Endothelial cell of umbilical vein (primary cell): ENCODE measurements at regions not wholly inside any gene's neighbourhood (a gene's known extent, or its start where the extent isn't known, plus 50 kb on each side); places are given as distances from the start of the nearest gene placed in this dataset.

Experiments
- BruUV-seq: library from RNA; stranded (reverse); fragments of 400-500 nt; replicated peaks from 2 replicates; lab custom pipeline; 2021; lab: Mats Ljungman, UMichigan
- CTCF ChIA-PET: fragments of 300-600, 350-600 bp; sonication (Branson Sonifier 250); formaldehyde crosslinking; loops from one replicate; lab custom pipeline; 2021; ENCODE audit warnings: antibody characterized with exemption, inconsistent platforms; lab: Charles Lee
- POLR2A ChIA-PET: fragments of 300-600, 350-600 bp; sonication (Branson Sonifier 250); formaldehyde crosslinking; loops from one replicate; lab custom pipeline; 2021; ENCODE audit warnings: antibody characterized with exemption, inconsistent platforms; lab: Charles Lee
- DNase-seq: peaks from one replicate; pipeline ENCODE4 v3.0.0-alpha.2; 2011; ENCODE audit warnings: low read depth, low spot score
- FAIRE-seq: peaks from 2 replicates; lab custom pipeline; 2011; peaks lifted over from hg19 to GRCh38; lab: Jason Lieb, UNC
- H2AFZ ChIP-seq: 2 replicates; pipeline ENCODE4 v1.6.0; 2012; ENCODE audit warnings: low read depth, low read length, control low read depth, inconsistent platforms
- H3K27ac ChIP-seq: 2 replicates; pipeline ENCODE4 v1.5.1; 2011; ENCODE audit warnings: low read depth, mild to moderate bottlenecking, control low read depth, low read length, moderate library complexity; ENCODE audit not compliant: insufficient read depth
- H3K27me3 ChIP-seq, 2 experiments: 2 replicates each; pipeline versions ENCODE4 v1.6.0 to v1.6.1; 2011; ENCODE audit warnings: low read length in 2 of 2, mixed read lengths in 1 of 2; ENCODE audit not compliant: control insufficient read depth in 2 of 2, insufficient read depth in 2 of 2
- H3K36me3 ChIP-seq, 2 experiments: 2 replicates in 1 of 2; 3 replicates in 1 of 2; pipeline ENCODE4 v1.5.1; 2011; ENCODE audit warnings: low read length in 2 of 2, mild to moderate bottlenecking in 1 of 2, moderate library complexity in 1 of 2; ENCODE audit not compliant: control insufficient read depth in 2 of 2, insufficient read depth in 2 of 2; ENCODE audit errors: extremely low read depth in 1 of 2
- H3K4me1 ChIP-seq: 3 replicates; pipeline ENCODE4 v1.5.1; 2011; ENCODE audit warnings: mild to moderate bottlenecking, low read length; ENCODE audit not compliant: control insufficient read depth, insufficient read depth; ENCODE audit errors: extremely low read depth
- H3K4me2 ChIP-seq: 2 replicates; pipeline ENCODE4 v1.6.1; 2011; ENCODE audit warnings: low read length, control low read depth, mixed read lengths; ENCODE audit not compliant: insufficient read depth
- H3K4me3 ChIP-seq, 3 experiments: fragments of 200-600 bp in 1 of 3; sonication (generic), shearing (Covaris generic) in 1 of 3; replicated peaks in 1 of 3; 2 replicates each; pipeline ENCODE4 v1.5.1; 2011 to 2016; ENCODE audit warnings: control low read depth in 3 of 3, low read length in 3 of 3, mild to moderate bottlenecking in 2 of 3, inconsistent platforms in 1 of 3, low read depth in 1 of 3, moderate library complexity in 1 of 3; ENCODE audit not compliant: insufficient read depth in 1 of 3
- H3K79me2 ChIP-seq: 2 replicates; pipeline ENCODE4 v1.6.0; 2012; ENCODE audit warnings: low read length, inconsistent platforms; ENCODE audit not compliant: control insufficient read depth, insufficient read depth
- H3K9ac ChIP-seq: replicated peaks from 2 replicates; pipeline ENCODE3; 2011; ENCODE audit warnings: low read length, control low read depth; ENCODE audit not compliant: insufficient read depth; ENCODE audit errors: extremely low read depth
- H3K9me1 ChIP-seq: replicated peaks from 3 replicates; pipeline ENCODE4 v1.6.0; 2011; ENCODE audit warnings: mild to moderate bottlenecking, low read length; ENCODE audit not compliant: control insufficient read depth, insufficient read depth; ENCODE audit errors: extremely low read depth
- H3K9me3 ChIP-seq: replicated peaks from 2 replicates; pipeline ENCODE4 v1.5.1; 2012; ENCODE audit warnings: low read length, inconsistent platforms; ENCODE audit not compliant: control insufficient read depth, insufficient read depth
- H4K20me1 ChIP-seq: replicated peaks from 2 replicates; pipeline ENCODE3; 2011; ENCODE audit warnings: mild to moderate bottlenecking, low read length; ENCODE audit not compliant: control insufficient read depth, insufficient read depth; ENCODE audit errors: extremely low read depth
- CTCF ChIP-seq, 2 donors: IDR thresholded peaks; 1 replicate in 1 of 2; 2 replicates in 1 of 2; pipeline ENCODE4 v1.5.1; 2011; ENCODE audit warnings: low read length in 2 of 2, mild to moderate bottlenecking in 2 of 2, moderate library complexity in 2 of 2, control low read depth in 1 of 2, inconsistent platforms in 1 of 2, low read depth in 1 of 2; ENCODE audit not compliant: insufficient read depth in 1 of 2; ENCODE audit errors: extremely low read depth in 1 of 2
- EZH2 ChIP-seq: IDR thresholded peaks from 2 replicates; pipeline ENCODE4 v1.6.1; 2012; ENCODE audit warnings: borderline replicate concordance, low read depth, mild to moderate bottlenecking, moderate library complexity, low read length, inconsistent platforms; ENCODE audit not compliant: severe bottlenecking
- FOS ChIP-seq: IDR thresholded peaks from 2 replicates; pipeline ENCODE4 v1.6.1; 2011; ENCODE audit warnings: mild to moderate bottlenecking, low read length, moderate library complexity, borderline replicate concordance; ENCODE audit not compliant: insufficient read depth
- GATA2 ChIP-seq: IDR thresholded peaks from 2 replicates; pipeline ENCODE4 v1.7.0; 2011; ENCODE audit warnings: low read depth, mild to moderate bottlenecking, moderate library complexity, mixed read lengths, low read length; ENCODE audit not compliant: insufficient read length, insufficient read depth
- JUN ChIP-seq: IDR thresholded peaks from 2 replicates; pipeline ENCODE4 v1.6.1; 2011; ENCODE audit warnings: borderline replicate concordance, low read depth; ENCODE audit not compliant: insufficient read length, insufficient read depth
- MAX ChIP-seq: IDR thresholded peaks from 2 replicates; pipeline ENCODE4 v1.6.1; 2011; ENCODE audit not compliant: insufficient read depth, insufficient read length
- MYC ChIP-seq: IDR thresholded peaks from one replicate; pipeline ENCODE4 v1.6.1; 2011; ENCODE audit warnings: mild to moderate bottlenecking, low read depth, low read length
- POLR2A ChIP-seq: IDR thresholded peaks from 2 replicates; pipeline ENCODE4 v1.6.1; 2012; ENCODE audit warnings: low read depth, mild to moderate bottlenecking, control low read depth, low read length
- POLR2AphosphoS5 ChIP-seq: IDR thresholded peaks from 2 replicates; pipeline ENCODE4 v1.6.1; 2012; ENCODE audit warnings: low read depth, mild to moderate bottlenecking, control low read depth, low read length, moderate library complexity; ENCODE audit not compliant: insufficient read depth
- dilution Hi-C: fragments of 300-500 bp; cut with MboI; formaldehyde crosslinking; loops from one replicate; pipeline ENCODE4 v1.15.0; 2019; ENCODE audit warnings: low sequenced_read_pairs; ENCODE audit not compliant: extremely low pct_ligation_motif_present
- intact Hi-C: fragments of 100-400 bp; cut with micrococcal nuclease; formaldehyde crosslinking; loops from one replicate; pipeline ENCODE4 v1.10.0; 2022

GRCh38 chr4:143026459-143027170, 158.1 kb upstream of the USP38 start:
- intact Hi-C loops = no loop called here

More at GRCh38 chr4:143026459-143027170, 158.1 kb upstream of the USP38 start:
- H3K4me2 ChIP-seq = no peak overlapping the region
- TF ChIP-seq CTCF (IDR thresholded peaks at IDR 0.05; ENCODE audit: extremely low read depth in 1 of 2, insufficient read depth in 1 of 2, low read depth in 1 of 2, low read length in 2 of 2) (no peak), POLR2A (no peak), FOS (no peak), POLR2AphosphoS5 (no peak), EZH2 (no peak), JUN (no peak), MAX (no peak), MYC (no peak), GATA2 (no peak)
- ChIA-PET CTCF (no interaction called here), POLR2A (no interaction called here)
- H3K27ac ChIP-seq = no peak overlapping the region
- dilution Hi-C loops = no loop called here
- H3K79me2 ChIP-seq = no peaks in the 10 kb centered on the region
- no peak overlapping the region for H2AFZ ChIP-seq
- H4K20me1 ChIP-seq = no peaks in the 10 kb centered on the region
- DNase-seq = no peak
- no peaks in the 10 kb centered on the region for H3K36me3 ChIP-seq
- BruUV-seq = no TSS peak
- no peaks in the 10 kb centered on the region for H3K27me3 ChIP-seq
- no peaks in the 10 kb centered on the region for H3K4me1 ChIP-seq
- FAIRE-seq = no peak
- H3K9me3 ChIP-seq = no peaks in the 10 kb centered on the region
- no peak overlapping the region for H3K4me3 ChIP-seq
- H3K9me1 ChIP-seq = no peaks in the 10 kb centered on the region
- no peak overlapping the region for H3K9ac ChIP-seq
